Brain pericyte (primary cell): ENCODE measurements at regions not wholly inside any gene's neighbourhood (a gene's known extent, or its start where the extent isn't known, plus 50 kb on each side); places are given as distances from the start of the nearest gene placed in this dataset.
"Not testable (repeated sequence)": the region's sequence is repeated elsewhere in the genome, so short reads cannot be mapped to it uniquely, and the experiment has no call there.

Experiments
- DNase-seq: peaks from one replicate; pipeline ENCODE4 v3.0.0-alpha.2; 2012; ENCODE audit warnings: low read depth, low spot score

GRCh38 chr14:39581474-39581873 lies 149.2 kb upstream of the FBXO33 start:
- no peak for DNase-seq

GRCh38 chr14:39580696-39581095 lies 148.5 kb upstream of the FBXO33 start:
- DNase-seq, result no peak

- no peak for DNase-seq
Measured at GRCh38 chr14:39576736-39577135, 144.5 kb upstream of the FBXO33 start.

- DNase-seq, result no peak
Measured at GRCh38 chr14:39576258-39576657, 144.0 kb upstream of the FBXO33 start.

- no peak for DNase-seq
Measured at GRCh38 chr14:39568809-39569538, 136.7 kb upstream of the FBXO33 start.

- no peak for DNase-seq
Measured at GRCh38 chr14:39566795-39567194, 134.6 kb upstream of the FBXO33 start.

GRCh38 chr14:39563361-39563760 lies 131.1 kb upstream of the FBXO33 start:
- no peak for DNase-seq

GRCh38 chr14:39562175-39562574 lies 129.9 kb upstream of the FBXO33 start:
- no peak for DNase-seq

- no peak for DNase-seq
Measured at GRCh38 chr14:39558525-39558924, 126.3 kb upstream of the FBXO33 start.

- DNase-seq, result no peak
Measured at GRCh38 chr14:39555749-39556148, 123.5 kb upstream of the FBXO33 start.

- DNase-seq, result no peak
Measured at GRCh38 chr14:39554576-39554975, 122.3 kb upstream of the FBXO33 start.

GRCh38 chr14:39548358-39548757 lies 116.1 kb upstream of the FBXO33 start:
- DNase-seq, result no peak

GRCh38 chr14:39547845-39548244 lies 115.6 kb upstream of the FBXO33 start:
- DNase-seq, result no peak

GRCh38 chr14:39505812-39506211 lies 73.6 kb upstream of the FBXO33 start:
- DNase-seq, result no peak

GRCh38 chr14:39500253-39500652 lies 68.0 kb upstream of the FBXO33 start:
- DNase-seq, result no peak

GRCh38 chr14:39499514-39499913 lies 67.3 kb upstream of the FBXO33 start:
- no peak for DNase-seq

- DNase-seq, result not testable (repeated sequence)
Measured at GRCh38 chr14:39497677-39498076, 65.4 kb upstream of the FBXO33 start.

GRCh38 chr14:39492267-39492666 lies 60.0 kb upstream of the FBXO33 start:
- DNase-seq, result no peak

GRCh38 chr14:39491134-39491571 lies 58.9 kb upstream of the FBXO33 start:
- DNase-seq, result no peak

GRCh38 chr14:39488600-39488999 lies 56.4 kb upstream of the FBXO33 start:
- no peak for DNase-seq

- no peak for DNase-seq
Measured at GRCh38 chr14:39483682-39484081, 51.4 kb upstream of the FBXO33 start.
